CD14-positive monocyte (primary cell): ENCODE measurements at regions not wholly inside any gene's neighbourhood (a gene's known extent, or its start where the extent isn't known, plus 50 kb on each side); places are given as distances from the start of the nearest gene placed in this dataset.

Experiments used
- DNase-seq, 3 donors: peaks; one replicate each; pipeline ENCODE4 v3.0.0-alpha.2; 2011 to 2022
- H2AFZ ChIP-seq: 2 replicates; pipeline ENCODE4 v1.6.0; 2012; ENCODE audit warnings: mild to moderate bottlenecking, low read depth, low read length, inconsistent platforms; ENCODE audit not compliant: insufficient read depth, poor library complexity, severe bottlenecking
- H3K27ac ChIP-seq, 2 donors: 1 replicate in 1 of 2; 2 replicates in 1 of 2; pipeline ENCODE4 v1.5.1; 2012 to 2013; ENCODE audit warnings: low read length in 2 of 2, control low read depth in 1 of 2, inconsistent platforms in 1 of 2, low read depth in 1 of 2, mild to moderate bottlenecking in 1 of 2
- H3K27me3 ChIP-seq, 2 donors: one replicate each; pipeline versions ENCODE4 v1.6.0 to v1.6.1; 2011 to 2013; ENCODE audit warnings: low read length in 2 of 2; ENCODE audit not compliant: control insufficient read depth in 2 of 2, insufficient read depth in 2 of 2
- H3K36me3 ChIP-seq, 2 donors: replicated peaks in 1 of 2; 1 replicate in 1 of 2; 2 replicates in 1 of 2; pipeline versions ENCODE4 v1.5.1 to v1.6.1; 2012 to 2013; ENCODE audit warnings: low read length in 2 of 2, control low read depth in 1 of 2, inconsistent platforms in 1 of 2, mild to moderate bottlenecking in 1 of 2; ENCODE audit not compliant: insufficient read depth in 2 of 2, control insufficient read depth in 1 of 2
- H3K4me1 ChIP-seq, 2 donors: 1 replicate in 1 of 2; 2 replicates in 1 of 2; pipeline versions ENCODE4 v1.5.1 to v1.6.1; 2012 to 2013; ENCODE audit warnings: low read length in 2 of 2, control low read depth in 1 of 2, inconsistent platforms in 1 of 2, mild to moderate bottlenecking in 1 of 2, moderate library complexity in 1 of 2; ENCODE audit not compliant: insufficient read depth in 2 of 2, control insufficient read depth in 1 of 2
- H3K4me2 ChIP-seq: replicated peaks from 2 replicates; pipeline ENCODE3; 2012; ENCODE audit warnings: low read length, moderate library complexity, mild to moderate bottlenecking; ENCODE audit not compliant: poor library complexity, severe bottlenecking; ENCODE audit errors: extremely low read depth
- H3K4me3 ChIP-seq, 3 experiments: fragments of 200-600 bp in 1 of 3; sonication (generic) in 1 of 3; replicated peaks in 1 of 3; 1 replicate in 2 of 3; 2 replicates in 1 of 3; pipeline ENCODE4 v1.5.1; 2011 to 2013; ENCODE audit warnings: low read length in 3 of 3, mild to moderate bottlenecking in 3 of 3, control low read depth in 2 of 3, low read depth in 2 of 3, inconsistent platforms in 1 of 3, moderate library complexity in 1 of 3
- H3K79me2 ChIP-seq: 2 replicates; pipeline ENCODE4 v1.6.0; 2012; ENCODE audit warnings: mild to moderate bottlenecking, control low read depth, inconsistent platforms, low read length, moderate library complexity; ENCODE audit not compliant: insufficient read depth
- H3K9ac ChIP-seq: 2 replicates; pipeline ENCODE4 v1.6.0; 2017; ENCODE audit warnings: low read length, mild to moderate bottlenecking; ENCODE audit not compliant: insufficient read depth, poor library complexity, severe bottlenecking
- H3K9me3 ChIP-seq, 2 donors: replicated peaks in 1 of 2; 1 replicate in 1 of 2; 2 replicates in 1 of 2; pipeline versions ENCODE4 v1.5.1 to v1.6.1; 2012 to 2013; ENCODE audit warnings: low read length in 2 of 2, control low read depth in 1 of 2; ENCODE audit not compliant: control insufficient read depth in 1 of 2, insufficient read depth in 1 of 2
- H4K20me1 ChIP-seq: 2 replicates; pipeline ENCODE4 v1.6.0; 2012; ENCODE audit warnings: mild to moderate bottlenecking, low read length, control low read depth, moderate library complexity; ENCODE audit not compliant: insufficient read depth
- H3K27ac Mint-ChIP-seq, 7 donors: one replicate each; pipeline ENCODE4 v1.8.0; 2020; ENCODE audit warnings: mild to moderate bottlenecking in 7 of 7, mixed read lengths in 7 of 7, moderate library complexity in 6 of 7, inconsistent platforms in 2 of 7
- H3K27me3 Mint-ChIP-seq, 3 donors: one replicate each; pipeline ENCODE4 v1.8.0; 2021 to 2022; ENCODE audit warnings: low read depth in 3 of 3, mild to moderate bottlenecking in 3 of 3, mixed read lengths in 3 of 3, moderate library complexity in 3 of 3, inconsistent platforms in 1 of 3
- H3K36me3 Mint-ChIP-seq, 2 donors: one replicate each; pipeline ENCODE4 v1.8.0; 2020; ENCODE audit warnings: mixed read lengths in 2 of 2, inconsistent platforms in 1 of 2, mild to moderate bottlenecking in 1 of 2
- H3K4me1 Mint-ChIP-seq: one replicate; pipeline ENCODE4 v1.8.0; 2020; ENCODE audit warnings: mild to moderate bottlenecking, mixed read lengths
- H3K4me3 Mint-ChIP-seq, 2 donors: one replicate each; pipeline ENCODE4 v1.8.0; 2020; ENCODE audit warnings: mild to moderate bottlenecking in 2 of 2, mixed read lengths in 2 of 2, moderate library complexity in 1 of 2
- H3K9me3 Mint-ChIP-seq, 7 donors: one replicate each; pipeline ENCODE4 v1.8.0; 2020 to 2022; ENCODE audit warnings: mixed read lengths in 7 of 7, mild to moderate bottlenecking in 6 of 7, moderate library complexity in 6 of 7, inconsistent platforms in 2 of 7
- CTCF ChIP-seq: fragments of 200-600 bp; IDR thresholded peaks from one replicate; pipeline ENCODE4 v1.8.0; 2022; ENCODE audit warnings: antibody characterized with exemption, mild to moderate bottlenecking
- WGBS: methylation state at CpG from one replicate; pipeline ENCODE4 v1.1.5; 2013; ENCODE audit warnings: missing lambda C conversion rate; ENCODE audit not compliant: insufficient coverage; 5-methylcytosine and 5-hydroxymethylcytosine counted together
- intact Hi-C, 2 donors: fragments of 100-400 bp; cut with micrococcal nuclease; formaldehyde crosslinking; loops; one replicate each; pipeline versions ENCODE4 v1.15.0 to v1.15.1; 2023

- H3K27ac ChIP-seq, result no peak overlapping the region
- H3K4me1 Mint-ChIP-seq, result no peaks in the 10 kb centered on the region
- H3K4me2 ChIP-seq, result no peak overlapping the region
- no peak overlapping the region for H3K4me3 Mint-ChIP-seq
- no peak for TF ChIP-seq CTCF
- no peaks in the 10 kb centered on the region for H3K4me1 ChIP-seq
- H3K36me3 ChIP-seq, result no peaks in the 10 kb centered on the region
- H3K27me3 ChIP-seq, result no peaks in the 10 kb centered on the region
- no peaks in the 10 kb centered on the region for H4K20me1 ChIP-seq
- H3K36me3 Mint-ChIP-seq, result no peaks in the 10 kb centered on the region
- H3K9me3 ChIP-seq, result no peaks in the 10 kb centered on the region
- no peak overlapping the region for H3K4me3 ChIP-seq
- intact Hi-C loops, result no loop called here
- no peak overlapping the region for H3K9ac ChIP-seq
- peaks cover 0 to 4% (median 1%) of the 10 kb centered on the region in 3 donors for H3K27me3 Mint-ChIP-seq
- peaks cover 0 to 3% (median 0%) of the 10 kb centered on the region in 7 donors for H3K9me3 Mint-ChIP-seq
- no peak overlapping the region for H2AFZ ChIP-seq
- peak overlapping the region in 1 of 7 donors; percentile 50 for H3K27ac Mint-ChIP-seq
- DNase-seq, result no peak
- H3K79me2 ChIP-seq, result no peaks in the 10 kb centered on the region
Measured at GRCh38 chr5:54362992-54363625, 52.7 kb upstream of the ARL15 start.

GRCh38 chr5:54362434-54362833 lies 52.1 kb upstream of the ARL15 start:
- no CpG with 5 or more reads among the region's 2 CpGs for WGBS
- no peaks in the 10 kb centered on the region for H4K20me1 ChIP-seq
- H3K27me3 Mint-ChIP-seq, result peaks cover 0 to 4% (median 1%) of the 10 kb centered on the region in 3 donors
- peaks cover 0 to 3% (median 0%) of the 10 kb centered on the region in 7 donors for H3K9me3 Mint-ChIP-seq
- H3K4me1 ChIP-seq, result no peaks in the 10 kb centered on the region
- no peak overlapping the region for H3K27ac Mint-ChIP-seq
- H2AFZ ChIP-seq, result no peak overlapping the region
- intact Hi-C loops, result no loop called here
- H3K36me3 Mint-ChIP-seq, result no peaks in the 10 kb centered on the region
- no peaks in the 10 kb centered on the region for H3K79me2 ChIP-seq
- no peaks in the 10 kb centered on the region for H3K36me3 ChIP-seq
- H3K4me3 Mint-ChIP-seq, result no peak overlapping the region
- no peak overlapping the region for H3K4me3 ChIP-seq
- H3K4me1 Mint-ChIP-seq, result no peaks in the 10 kb centered on the region
- no peaks in the 10 kb centered on the region for H3K27me3 ChIP-seq
- H3K9me3 ChIP-seq, result no peaks in the 10 kb centered on the region
- no peak for DNase-seq
- no peak overlapping the region for H3K4me2 ChIP-seq
- TF ChIP-seq CTCF, result no peak
- no peak overlapping the region for H3K27ac ChIP-seq
- H3K9ac ChIP-seq, result no peak overlapping the region
